HEK293 (cell line): ENCODE measurements at regions not wholly inside any gene's neighbourhood (a gene's known extent, or its start where the extent isn't known, plus 50 kb on each side); places are given as distances from the start of the nearest gene placed in this dataset.

ENCODE experiments used
- CTCF ChIA-PET: fragments of 350-600 bp; formaldehyde crosslinking; extraction: SDS; loops from one replicate; lab custom pipeline; 2021; ENCODE audit warnings: antibody characterized with exemption; lab: Yijun Ruan, JAX
- POLR2A ChIA-PET: fragments of 300-600 bp; formaldehyde crosslinking; extraction: SDS; loops from one replicate; lab custom pipeline; 2020; ENCODE audit warnings: antibody characterized with exemption, inconsistent platforms; lab: Yijun Ruan, JAX
- H3K27ac ChIP-seq: fragments of 200-500 bp; sonication (Bioruptor generic); 2 replicates; pipeline ENCODE4 v1.5.1; 2014; ENCODE audit warnings: low read depth, low read length, control low read depth, inconsistent platforms; ENCODE audit errors: extremely low read depth
- H3K36me3 ChIP-seq, 2 experiments: fragments of 200-500 bp in 1 of 2; sonication (Bioruptor generic) in 1 of 2; 1 replicate in 1 of 2; 2 replicates in 1 of 2; pipeline ENCODE4 v1.5.1; 2014 to 2017; ENCODE audit warnings: inconsistent platforms in 2 of 2, low read length in 2 of 2; ENCODE audit not compliant: control insufficient read depth in 2 of 2, insufficient read depth in 1 of 2
- H3K4me1 ChIP-seq: fragments of 200-500 bp; sonication (Bioruptor generic); 2 replicates; pipeline ENCODE4 v1.5.1; 2014; ENCODE audit warnings: mild to moderate bottlenecking, low read length, inconsistent platforms; ENCODE audit not compliant: control insufficient read depth, insufficient read depth
- H3K4me3 ChIP-seq: 2 replicates; pipeline ENCODE4 v1.5.1; 2011; ENCODE audit warnings: low read depth, mild to moderate bottlenecking, control low read depth, low read length, moderate library complexity
- H3K9me3 ChIP-seq: fragments of 200-500 bp; sonication (Bioruptor generic); 2 replicates; pipeline ENCODE4 v1.5.1; 2014; ENCODE audit warnings: low read depth, low read length, inconsistent platforms; ENCODE audit not compliant: control insufficient read depth, insufficient read depth
- GFI1B ChIP-seq: fragments of 450-650 bp; formaldehyde crosslinking; IDR thresholded peaks from 2 replicates; pipeline ENCODE4 v1.5.1; 2016; ENCODE audit warnings: missing biosample characterization, missing genetic modification characterization
- IKZF3 ChIP-seq: fragments of 450-650 bp; IDR thresholded peaks from 2 replicates; pipeline ENCODE4 v1.5.0; 2018; ENCODE audit warnings: missing biosample characterization, mild to moderate bottlenecking, missing genetic modification characterization, moderate library complexity
- REST ChIP-seq: fragments of 450-650 bp; formaldehyde crosslinking; IDR thresholded peaks from 2 replicates; pipeline ENCODE4 v1.5.1; 2016; ENCODE audit warnings: missing biosample characterization, missing genetic modification characterization
- SP7 ChIP-seq: fragments of 450-650 bp; formaldehyde crosslinking; IDR thresholded peaks from 2 replicates; pipeline ENCODE4 v1.5.1; 2016; ENCODE audit warnings: missing biosample characterization, missing genetic modification characterization
- ZBTB10 ChIP-seq: fragments of 450-650 bp; formaldehyde crosslinking; IDR thresholded peaks from 2 replicates; pipeline ENCODE4 v1.5.1; 2016; ENCODE audit warnings: missing biosample characterization, missing genetic modification characterization
- ZBTB17 ChIP-seq: fragments of 450-650 bp; formaldehyde crosslinking; IDR thresholded peaks from 2 replicates; pipeline ENCODE4 v1.5.1; 2016; ENCODE audit warnings: missing biosample characterization, missing genetic modification characterization
- ZBTB6 ChIP-seq: fragments of 450-650 bp; formaldehyde crosslinking; IDR thresholded peaks from 2 replicates; pipeline ENCODE4 v1.5.1; 2017; ENCODE audit warnings: missing biosample characterization, missing genetic modification characterization
- ZFHX2 ChIP-seq: fragments of 450-650 bp; formaldehyde crosslinking; conservative IDR thresholded peaks from 2 replicates; pipeline ENCODE4 v1.5.1; 2016; ENCODE audit warnings: missing biosample characterization, missing genetic modification characterization
- ZFP37 ChIP-seq: fragments of 450-650 bp; formaldehyde crosslinking; IDR thresholded peaks from 2 replicates; pipeline ENCODE4 v1.5.1; 2016; ENCODE audit warnings: missing biosample characterization, missing genetic modification characterization
- ZFP69B ChIP-seq: fragments of 450-650 bp; formaldehyde crosslinking; IDR thresholded peaks from 2 replicates; pipeline ENCODE4 v1.5.1; 2016; ENCODE audit warnings: missing biosample characterization, missing genetic modification characterization
- ZNF146 ChIP-seq: fragments of 450-650 bp; formaldehyde crosslinking; IDR thresholded peaks from 2 replicates; pipeline ENCODE4 v1.5.1; 2016; ENCODE audit warnings: missing biosample characterization, missing genetic modification characterization
- ZNF175 ChIP-seq: fragments of 450-650 bp; formaldehyde crosslinking; IDR thresholded peaks from 2 replicates; pipeline ENCODE4 v1.5.1; 2016; ENCODE audit warnings: missing biosample characterization, missing genetic modification characterization
- ZNF184 ChIP-seq: fragments of 450-650 bp; IDR thresholded peaks from 2 replicates; pipeline ENCODE4 v1.5.1; 2018; ENCODE audit warnings: missing biosample characterization, mild to moderate bottlenecking, missing genetic modification characterization
- ZNF350 ChIP-seq: fragments of 450-650 bp; formaldehyde crosslinking; IDR thresholded peaks from 2 replicates; pipeline ENCODE4 v1.5.0; 2017; ENCODE audit warnings: missing biosample characterization, mild to moderate bottlenecking, missing genetic modification characterization
- ZNF571 ChIP-seq: fragments of 450-650 bp; formaldehyde crosslinking; IDR thresholded peaks from 2 replicates; pipeline ENCODE4 v1.5.0; 2017; ENCODE audit warnings: missing biosample characterization, missing genetic modification characterization
- ZNF692 ChIP-seq: fragments of 450-650 bp; formaldehyde crosslinking; IDR thresholded peaks from 2 replicates; pipeline ENCODE4 v1.5.1; 2016; ENCODE audit warnings: missing biosample characterization, missing genetic modification characterization
- ZNF791 ChIP-seq: fragments of 450-650 bp; formaldehyde crosslinking; IDR thresholded peaks from 2 replicates; pipeline ENCODE4 v1.5.1; 2016; ENCODE audit warnings: missing biosample characterization, missing genetic modification characterization
- ZXDB ChIP-seq: fragments of 450-650 bp; formaldehyde crosslinking; IDR thresholded peaks from 2 replicates; pipeline ENCODE4 v1.5.1; 2016; ENCODE audit warnings: missing biosample characterization, missing genetic modification characterization
- TF ChIP-seq, protein P1 (sequence below): fragments of 450-650 bp; formaldehyde crosslinking; optimal IDR thresholded peaks from 2 replicates; pipeline ENCODE3; 2016; ENCODE audit warnings: missing biosample characterization, mild to moderate bottlenecking, missing genetic modification characterization

- no peak for TF ChIP-seq ZBTB10 (tag by site-specific recombination)
- peak; percentile 55; the same call in 1 of the 2 replicates for TF ChIP-seq ZFHX2 (tag by site-specific recombination)
- peak; percentile 55 for TF ChIP-seq ZBTB17 (tag by site-specific recombination)
- TF ChIP-seq REST (tag by site-specific recombination) = peak; percentile 33; the same call in 1 of the 2 replicates
- no peak for TF ChIP-seq ZFP37 (tag by site-specific recombination)
- TF ChIP-seq ZNF692 (tag by site-specific recombination) = no peak
- peak; percentile 97 for TF ChIP-seq SP7 (tag by site-specific recombination)
- 0 out of 2 replicates have a peak, but pooled peaks have one; percentile 12 for TF ChIP-seq ZNF184 (tag by site-specific recombination)
- TF ChIP-seq, all 188 proteins: peak for 12
Observed at GRCh38 chr11:112886434-112887370, 74.5 kb upstream of the NCAM1 start (continued).

DNA sequence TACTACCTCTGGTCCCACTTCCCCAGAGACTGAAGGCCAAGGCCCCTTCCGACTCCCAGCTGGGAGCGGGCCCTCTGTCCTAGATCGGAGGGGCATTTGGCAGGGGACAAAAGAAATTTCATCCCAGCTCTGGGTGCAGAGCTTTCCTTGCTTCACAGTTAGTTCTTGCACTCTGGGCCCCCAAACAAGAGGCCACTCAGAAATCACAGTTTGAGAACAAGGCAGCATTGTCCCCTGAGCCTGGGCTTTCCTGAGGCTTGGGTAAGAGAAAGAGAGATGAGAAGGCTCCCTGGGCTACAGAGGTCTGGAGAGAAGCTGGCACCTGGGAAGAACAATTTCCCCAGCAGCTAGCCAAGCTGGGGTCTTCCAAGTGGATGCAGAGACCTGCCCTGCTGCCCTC, 71.8 kb upstream of the NCAM1 start:
- TF ChIP-seq ZNF175 (tag by site-specific recombination) (no peak), ZXDB (tag by site-specific recombination) (no peak), IKZF3 (tag by site-specific recombination) (no peak), ZFP69B (no peak), ZNF791 (no peak), ZBTB6 (tag by site-specific recombination) (no peak), ZNF146 (tag by site-specific recombination) (no peak), ZNF571 (no peak), GFI1B (tag by site-specific recombination) (no peak), ZNF350 (tag by site-specific recombination) (no peak)
- TF ChIP-seq, protein P1, sequence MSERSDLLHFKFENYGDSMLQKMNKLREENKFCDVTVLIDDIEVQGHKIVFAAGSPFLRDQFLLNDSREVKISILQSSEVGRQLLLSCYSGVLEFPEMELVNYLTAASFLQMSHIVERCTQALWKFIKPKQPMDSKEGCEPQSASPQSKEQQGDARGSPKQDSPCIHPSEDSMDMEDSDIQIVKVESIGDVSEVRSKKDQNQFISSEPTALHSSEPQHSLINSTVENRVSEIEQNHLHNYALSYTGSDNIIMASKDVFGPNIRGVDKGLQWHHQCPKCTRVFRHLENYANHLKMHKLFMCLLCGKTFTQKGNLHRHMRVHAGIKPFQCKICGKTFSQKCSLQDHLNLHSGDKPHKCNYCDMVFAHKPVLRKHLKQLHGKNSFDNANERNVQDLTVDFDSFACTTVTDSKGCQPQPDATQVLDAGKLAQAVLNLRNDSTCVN = no peak
- POLR2A ChIA-PET = no interaction called here
- CTCF ChIA-PET = no interaction called here
- Histone ChIP-seq H3K9me3 (no peaks in the 10 kb centered on the region), H3K27ac (no peak overlapping the region), H3K4me3 (no peak overlapping the region), H3K36me3 (no peaks in the 10 kb centered on the region), H3K4me1 (peaks cover 5% of the 10 kb centered on the region; the same call in 1 of the 2 replicates)
